DMS 273 treated with DMSO at 0.1 percent for 48 hours (cell line): ENCODE measurements at regions not wholly inside any gene's neighbourhood (a gene's known extent, or its start where the extent isn't known, plus 50 kb on each side); places are given as distances from the start of the nearest gene placed in this dataset.
"Not testable (repeated sequence)": the region's sequence is repeated elsewhere in the genome, so short reads cannot be mapped to it uniquely, and the experiment has no call there.

Experiments
- DNase-seq: peaks from one replicate; lab custom pipeline; 2025; lab: John Stamatoyannopoulos, UW

- DNase-seq = no peak
Measured at GRCh38 chr5:91841423-91841822, 458.3 kb upstream of the ARRDC3 start.

GRCh38 chr5:91840412-91840811 is 457.3 kb upstream of the ARRDC3 start:
- DNase-seq = no peak

GRCh38 chr5:91839721-91840120 is 456.6 kb upstream of the ARRDC3 start:
- DNase-seq = no peak

GRCh38 chr5:91839233-91839632 is 456.1 kb upstream of the ARRDC3 start:
- no peak for DNase-seq

- no peak for DNase-seq
Measured at GRCh38 chr5:91830361-91830953, 447.3 kb upstream of the ARRDC3 start.

GRCh38 chr5:91825618-91826017 is 442.5 kb upstream of the ARRDC3 start:
- DNase-seq = no peak

- DNase-seq = no peak
Measured at GRCh38 chr5:91824406-91824805, 441.3 kb upstream of the ARRDC3 start.

GRCh38 chr5:91820874-91821273 is 437.8 kb upstream of the ARRDC3 start:
- no peak for DNase-seq

GRCh38 chr5:91816681-91817080 is 433.6 kb upstream of the ARRDC3 start:
- DNase-seq = no peak

- DNase-seq = no peak
Measured at GRCh38 chr5:91797576-91797975, 414.5 kb upstream of the ARRDC3 start.

GRCh38 chr5:91794856-91795548 is 411.9 kb upstream of the ARRDC3 start:
- no peak for DNase-seq

GRCh38 chr5:91794455-91794854 is 411.3 kb upstream of the ARRDC3 start:
- DNase-seq = no peak

GRCh38 chr5:91787718-91788117 is 404.6 kb upstream of the ARRDC3 start:
- DNase-seq = no peak

GRCh38 chr5:91777671-91778070 is 394.6 kb upstream of the ARRDC3 start:
- no peak for DNase-seq

- DNase-seq = no peak
Measured at GRCh38 chr5:91776249-91776648, 393.1 kb upstream of the ARRDC3 start.

- DNase-seq = no peak
Measured at GRCh38 chr5:91770400-91770799, 387.3 kb upstream of the ARRDC3 start.

- not testable (repeated sequence) for DNase-seq
Measured at GRCh38 chr5:91757383-91757782, 374.3 kb upstream of the ARRDC3 start.

- DNase-seq = no peak
Measured at GRCh38 chr5:91754990-91755389, 371.9 kb upstream of the ARRDC3 start.

GRCh38 chr5:91744470-91744869 is 361.4 kb upstream of the ARRDC3 start:
- DNase-seq = not testable (repeated sequence)

- DNase-seq = no peak
Measured at GRCh38 chr5:91742550-91742949, 359.4 kb upstream of the ARRDC3 start.

- DNase-seq = no peak
Measured at GRCh38 chr5:91741764-91742505, 358.8 kb upstream of the ARRDC3 start.

- DNase-seq = no peak
Measured at GRCh38 chr5:91730026-91730425, 346.9 kb upstream of the ARRDC3 start.

GRCh38 chr5:91727463-91727862 is 344.3 kb upstream of the ARRDC3 start:
- peak; percentile 71 for DNase-seq
